Upper lobe of left lung (tissue), 6 donors: ENCODE measurements at regions not wholly inside any gene's neighbourhood (a gene's known extent, or its start where the extent isn't known, plus 50 kb on each side); places are given as distances from the start of the nearest gene placed in this dataset.
"Not testable (repeated sequence)": the region's sequence is repeated elsewhere in the genome, so short reads cannot be mapped to it uniquely, and the experiment has no call there.

ENCODE experiments used
- ATAC-seq, 2 donors: fragments of 200-7000 bp; cut with Tn5 transposase; one replicate each; pipeline ENCODE4 v1.9.1; 2022; ENCODE audit warnings: mild to moderate bottlenecking in 2 of 2, moderate library complexity in 2 of 2; ENCODE audit not compliant: low FRiP score in 2 of 2
- DNase-seq, 2 donors: peaks; one replicate each; pipeline ENCODE4 v3.0.0-alpha.2; 2019 to 2020
- H3K27ac ChIP-seq, 4 donors: fragments of 200-600 bp; sonication (generic); one replicate each; pipeline ENCODE4 v1.5.1; 2016 to 2019
- H3K27me3 ChIP-seq, 4 donors: fragments of 200-600 bp; sonication (generic); one replicate each; pipeline ENCODE4 v1.5.1; 2017 to 2019
- H3K36me3 ChIP-seq, 4 donors: fragments of 200-600 bp; sonication (generic); one replicate each; pipeline ENCODE4 v1.5.1; 2016 to 2019
- H3K4me1 ChIP-seq, 4 donors: fragments of 200-600 bp; sonication (generic); one replicate each; pipeline ENCODE4 v1.5.1; 2018 to 2019
- H3K4me3 ChIP-seq, 4 donors: fragments of 200-600 bp; sonication (generic); one replicate each; pipeline ENCODE4 v1.5.1; 2017 to 2019; ENCODE audit warnings: mild to moderate bottlenecking in 2 of 4, moderate library complexity in 1 of 4
- H3K9me3 ChIP-seq, 4 donors: fragments of 200-600 bp; sonication (generic); one replicate each; pipeline ENCODE4 v1.5.1; 2018 to 2019
- EP300 ChIP-seq, 4 donors: sonication (generic); formaldehyde crosslinking; IDR thresholded peaks; one replicate each; pipeline ENCODE4 v1.5.1; 2017; ENCODE audit warnings: antibody characterized with exemption in 4 of 4, control low read depth in 2 of 4
- POLR2A ChIP-seq, 4 donors: fragments of 450-650 bp; IDR thresholded peaks; one replicate each; pipeline ENCODE4 v1.5.1; 2016 to 2017; ENCODE audit warnings: antibody characterized with exemption in 4 of 4, mild to moderate bottlenecking in 2 of 4
- POLR2AphosphoS5 ChIP-seq, 2 donors: sonication (generic); formaldehyde crosslinking; IDR thresholded peaks; one replicate each; pipeline ENCODE4 v1.5.1; 2017; ENCODE audit warnings: antibody characterized with exemption in 2 of 2
- WGBS, 2 donors: methylation state at CpG; one replicate each; pipeline ENCODE4 v1.1.5; 2017 to 2018; 5-methylcytosine and 5-hydroxymethylcytosine counted together
- TF ChIP-seq, protein P1 (sequence below), 6 experiments: fragments of 450-650 bp in 4 of 6; fragments of 200-600 bp in 2 of 6; sonication (generic) in 2 of 6; IDR thresholded peaks; one replicate each; pipeline ENCODE4 v1.5.1; 2016 to 2019; ENCODE audit warnings: antibody characterized with exemption in 6 of 6
- donor health status: DM: no; HTN: no; CAD: no; lungs with moderate emphysema.
- donor health status: DM: no; HTN: yes; CAD: no; lungs with severe emphysema.

DNA sequence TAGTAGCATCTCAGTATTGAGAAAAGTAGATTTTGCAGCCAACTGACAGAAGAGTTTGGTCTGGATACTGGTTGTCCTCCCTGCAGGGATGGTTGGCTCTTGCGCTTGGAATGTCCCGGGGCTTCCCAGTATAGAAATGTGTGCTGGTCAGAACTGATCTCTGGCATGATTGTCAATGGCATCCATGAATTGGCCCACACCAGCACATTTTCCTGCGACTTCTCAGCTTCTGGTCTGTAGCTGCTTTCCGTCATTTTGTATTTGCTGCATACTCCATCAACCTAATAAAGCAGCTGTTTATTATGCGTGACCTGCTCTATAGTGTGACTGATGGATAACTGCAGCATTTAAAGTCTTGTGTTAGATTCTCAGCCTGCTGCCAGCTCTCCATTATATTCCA lies 203.7 kb downstream of the S1PR1 start:
- TF ChIP-seq POLR2A (IDR thresholded peaks at IDR 0.05) (no peak), POLR2AphosphoS5 (IDR thresholded peaks at IDR 0.05) (no peak)
- TF ChIP-seq, protein P1, sequence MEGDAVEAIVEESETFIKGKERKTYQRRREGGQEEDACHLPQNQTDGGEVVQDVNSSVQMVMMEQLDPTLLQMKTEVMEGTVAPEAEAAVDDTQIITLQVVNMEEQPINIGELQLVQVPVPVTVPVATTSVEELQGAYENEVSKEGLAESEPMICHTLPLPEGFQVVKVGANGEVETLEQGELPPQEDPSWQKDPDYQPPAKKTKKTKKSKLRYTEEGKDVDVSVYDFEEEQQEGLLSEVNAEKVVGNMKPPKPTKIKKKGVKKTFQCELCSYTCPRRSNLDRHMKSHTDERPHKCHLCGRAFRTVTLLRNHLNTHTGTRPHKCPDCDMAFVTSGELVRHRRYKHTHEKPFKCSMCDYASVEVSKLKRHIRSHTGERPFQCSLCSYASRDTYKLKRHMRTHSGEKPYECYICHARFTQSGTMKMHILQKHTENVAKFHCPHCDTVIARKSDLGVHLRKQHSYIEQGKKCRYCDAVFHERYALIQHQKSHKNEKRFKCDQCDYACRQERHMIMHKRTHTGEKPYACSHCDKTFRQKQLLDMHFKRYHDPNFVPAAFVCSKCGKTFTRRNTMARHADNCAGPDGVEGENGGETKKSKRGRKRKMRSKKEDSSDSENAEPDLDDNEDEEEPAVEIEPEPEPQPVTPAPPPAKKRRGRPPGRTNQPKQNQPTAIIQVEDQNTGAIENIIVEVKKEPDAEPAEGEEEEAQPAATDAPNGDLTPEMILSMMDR (IDR thresholded peaks at IDR 0.05), result no peak
- no peak overlapping the region for H3K4me3 ChIP-seq
- no peaks in the 10 kb centered on the region for H3K4me1 ChIP-seq
- 84 to 91% methylated on average over 5 of the region's 5 CpGs for WGBS, 2 donors
- no peak overlapping the region for H3K27ac ChIP-seq
- H3K36me3 ChIP-seq, result no peaks in the 10 kb centered on the region
- no peak for DNase-seq
- H3K9me3 ChIP-seq, result no peaks in the 10 kb centered on the region
- no peaks in the 10 kb centered on the region for H3K27me3 ChIP-seq
- ATAC-seq, result no peak

DNA sequence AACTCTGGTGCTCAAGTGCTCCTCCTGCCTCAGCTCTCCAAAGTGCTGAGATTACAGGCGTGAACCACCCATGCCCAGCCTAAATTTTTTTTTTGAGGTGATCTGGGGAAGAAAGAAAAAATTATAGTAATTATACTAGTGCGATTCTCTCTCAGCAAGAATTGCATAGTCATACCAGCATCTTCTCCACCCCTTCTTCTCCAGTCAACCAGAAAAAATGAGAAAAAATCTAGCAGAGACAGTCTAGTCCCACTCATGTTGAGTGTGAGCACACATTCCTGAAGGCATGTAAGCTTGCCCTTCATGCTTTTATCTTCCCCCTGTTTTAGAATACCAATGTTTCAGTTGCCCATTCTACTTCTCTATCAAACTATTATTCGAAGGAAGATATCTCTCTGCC lies 207.6 kb downstream of the S1PR1 start:
- Histone ChIP-seq H3K4me3 (no peak overlapping the region), H3K27ac (no peak overlapping the region), H3K9me3 (no peaks in the 10 kb centered on the region), H3K36me3 (no peaks in the 10 kb centered on the region), H3K4me1 (no peaks in the 10 kb centered on the region), H3K27me3 (no peaks in the 10 kb centered on the region)
- TF ChIP-seq, protein P1 (IDR thresholded peaks at IDR 0.05), result no peak
- TF ChIP-seq POLR2A (IDR thresholded peaks at IDR 0.05), result no peak
- no peak for TF ChIP-seq POLR2AphosphoS5 (IDR thresholded peaks at IDR 0.05)
- TF ChIP-seq EP300 (IDR thresholded peaks at IDR 0.05), result no peak
- WGBS, 2 donors, result 82 to 92% methylated on average over 3 of the region's 3 CpGs
- DNase-seq, result no peak
- no peak for ATAC-seq

DNA sequence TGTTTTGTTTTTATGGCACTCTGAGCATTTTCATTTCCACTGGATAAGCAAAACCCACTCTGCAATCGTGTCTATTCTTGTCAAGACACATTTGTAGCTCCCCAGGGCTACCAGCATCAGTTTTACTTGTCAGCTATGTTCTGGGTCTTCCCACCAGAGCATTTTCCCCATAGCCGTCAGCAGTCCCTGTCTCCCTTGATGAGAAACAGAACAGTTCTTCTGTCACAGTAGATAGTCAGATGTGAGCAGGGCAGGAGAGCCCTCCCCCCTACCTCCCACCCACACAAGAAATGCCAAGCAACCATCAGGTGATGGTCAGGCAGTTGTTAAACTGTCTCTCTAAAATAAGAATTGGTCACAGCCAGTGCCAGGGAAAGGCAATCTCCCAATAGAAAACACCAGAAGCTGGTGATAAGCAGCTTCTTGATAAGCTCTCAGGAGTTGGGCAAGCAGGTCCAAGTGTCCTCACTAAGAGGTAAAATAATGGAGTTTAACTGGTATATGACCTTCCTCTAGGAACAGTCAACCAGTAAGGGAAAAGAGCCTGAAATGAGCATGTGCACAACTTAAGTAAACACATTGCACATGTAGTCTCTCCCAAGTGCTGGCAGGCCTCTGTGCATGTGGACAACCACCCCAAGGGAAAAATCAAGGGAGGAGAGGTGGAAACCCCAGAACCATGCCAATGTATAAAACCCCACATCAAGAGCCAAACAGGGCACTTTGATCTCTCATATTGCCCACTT lies 208.2 kb downstream of the S1PR1 start:
- no peaks in the 10 kb centered on the region for H3K36me3 ChIP-seq
- no peak for ATAC-seq
- no peak for TF ChIP-seq POLR2AphosphoS5 (IDR thresholded peaks at IDR 0.05)
- TF ChIP-seq POLR2A (IDR thresholded peaks at IDR 0.05), result no peak
- TF ChIP-seq, protein P1 (IDR thresholded peaks at IDR 0.05), result no peak
- no peak for TF ChIP-seq EP300 (IDR thresholded peaks at IDR 0.05)
- H3K4me1 ChIP-seq, result no peaks in the 10 kb centered on the region
- no peak overlapping the region for H3K4me3 ChIP-seq
- no peaks in the 10 kb centered on the region for H3K27me3 ChIP-seq
- H3K9me3 ChIP-seq, result no peaks in the 10 kb centered on the region
- WGBS, 2 donors, result 70 to 91% methylated on average over 2 of the region's 2 CpGs
- H3K27ac ChIP-seq, result no peak overlapping the region
- DNase-seq, result no peak

DNA sequence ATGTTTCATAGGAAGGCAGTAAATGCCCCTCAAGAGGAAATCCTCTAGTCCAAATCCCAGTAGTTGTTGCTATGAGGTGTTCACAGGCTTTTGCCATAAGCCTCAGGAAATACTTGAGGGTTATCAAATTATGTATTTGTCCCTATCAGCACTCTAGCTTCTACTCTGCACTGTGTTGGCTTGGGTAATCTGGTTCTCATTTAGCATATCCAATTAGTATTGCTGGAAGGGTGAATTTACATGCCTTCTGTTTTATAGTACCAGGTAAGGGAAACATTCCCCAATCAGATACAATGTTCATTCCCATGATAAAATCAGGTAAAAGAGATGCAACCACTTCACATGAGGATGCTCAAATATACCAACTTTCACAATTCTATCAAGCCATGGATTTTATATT lies 211.2 kb downstream of the S1PR1 start:
- ATAC-seq (no peak), DNase-seq (no peak)
- Histone ChIP-seq H3K36me3 (no peaks in the 10 kb centered on the region), H3K27ac (no peak overlapping the region), H3K27me3 (no peaks in the 10 kb centered on the region), H3K9me3 (no peaks in the 10 kb centered on the region), H3K4me1 (no peaks in the 10 kb centered on the region), H3K4me3 (no peak overlapping the region)
- TF ChIP-seq POLR2AphosphoS5 (IDR thresholded peaks at IDR 0.05), result no peak
- no peak for TF ChIP-seq EP300 (IDR thresholded peaks at IDR 0.05)
- no peak for TF ChIP-seq POLR2A (IDR thresholded peaks at IDR 0.05)
- TF ChIP-seq, protein P1 (IDR thresholded peaks at IDR 0.05), result no peak

DNA sequence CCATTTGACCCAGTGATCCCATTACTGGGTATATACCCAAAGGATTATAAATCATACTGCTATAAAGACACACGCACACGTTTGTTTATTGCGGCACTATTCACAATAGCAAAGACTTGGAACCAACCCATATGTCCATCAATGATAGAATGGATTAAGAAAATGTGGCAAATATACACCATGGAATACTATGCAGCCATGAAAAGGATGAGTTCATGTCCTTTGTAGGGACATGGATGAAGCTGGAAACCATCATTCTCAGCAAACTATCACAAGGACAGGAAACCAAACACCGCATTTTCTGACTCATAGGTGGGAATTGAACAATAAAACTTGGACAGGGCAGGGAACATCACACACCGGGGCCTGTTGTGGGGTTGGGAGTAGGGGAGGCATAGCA lies 213.9 kb downstream of the S1PR1 start:
- not testable (repeated sequence) for ATAC-seq, H3K4me1 ChIP-seq, H3K9me3 ChIP-seq, H3K4me3 ChIP-seq, H3K36me3 ChIP-seq, DNase-seq, H3K27me3 ChIP-seq, H3K27ac ChIP-seq
- WGBS, 2 donors, result 92 to 96% methylated on average over 5 of the region's 5 CpGs
